Parathyroid adenoma (tissue), 2 donors: ENCODE measurements at regions not wholly inside any gene's neighbourhood (a gene's known extent, or its start where the extent isn't known, plus 50 kb on each side); places are given as distances from the start of the nearest gene placed in this dataset.
"Not testable (repeated sequence)": the region's sequence is repeated elsewhere in the genome, so short reads cannot be mapped to it uniquely, and the experiment has no call there.

Experiments used
- H2AFZ ChIP-seq: fragments of 300-600 bp; sonication (generic); one replicate; pipeline ENCODE4 v1.7.0; 2017; ENCODE audit warnings: antibody characterized with exemption, mild to moderate bottlenecking
- H3K27ac ChIP-seq: fragments of 300-600 bp; sonication (generic); one replicate; pipeline ENCODE4 v1.7.0; 2017
- H3K27me3 ChIP-seq: fragments of 300-600 bp; sonication (generic); one replicate; pipeline ENCODE4 v1.7.0; 2017; ENCODE audit warnings: low read length; ENCODE audit not compliant: control insufficient read depth, insufficient read depth
- H3K36me3 ChIP-seq: fragments of 300-600 bp; sonication (generic); one replicate; pipeline ENCODE4 v1.7.0; 2017; ENCODE audit warnings: low read length; ENCODE audit not compliant: control insufficient read depth, insufficient read depth
- H3K4me1 ChIP-seq: fragments of 300-600 bp; sonication (generic); one replicate; pipeline ENCODE4 v1.7.0; 2017; ENCODE audit warnings: control low read depth
- H3K4me2 ChIP-seq: fragments of 300-600 bp; sonication (generic); one replicate; pipeline ENCODE4 v1.7.0; 2017; ENCODE audit warnings: low read length
- H3K4me3 ChIP-seq: fragments of 300-600 bp; sonication (generic); one replicate; pipeline ENCODE4 v1.7.0; 2017; ENCODE audit warnings: low read depth, low read length
- H3K79me2 ChIP-seq: fragments of 300-600 bp; sonication (generic); one replicate; pipeline ENCODE4 v1.7.0; 2017; ENCODE audit warnings: control low read depth
- H3K9ac ChIP-seq: fragments of 300-600 bp; sonication (generic); one replicate; pipeline ENCODE4 v1.7.0; 2017; ENCODE audit warnings: mild to moderate bottlenecking
- H3K9me3 ChIP-seq: fragments of 300-600 bp; sonication (generic); one replicate; pipeline ENCODE4 v1.7.0; 2017; ENCODE audit warnings: low read length; ENCODE audit not compliant: control insufficient read depth
- CTCF ChIP-seq: fragments of 300-600 bp; sonication (generic); IDR thresholded peaks from one replicate; pipeline ENCODE4 v1.7.0; 2017; ENCODE audit warnings: antibody characterized with exemption, mild to moderate bottlenecking
- donor health status: primary hyperparathyroidism.

- Histone ChIP-seq H3K36me3 (no peaks in the 10 kb centered on the region), H3K79me2 (no peaks in the 10 kb centered on the region), H3K9ac (no peak overlapping the region), H3K27ac (no peak overlapping the region), H3K4me3 (no peak overlapping the region), H3K4me2 (no peak overlapping the region), H3K9me3 (no peaks in the 10 kb centered on the region), H3K4me1 (no peaks in the 10 kb centered on the region), H3K27me3 (no peaks in the 10 kb centered on the region), H2AFZ (no peak overlapping the region)
- no peak for TF ChIP-seq CTCF
These were observed 885.0 kb upstream of the EPHA5 start for GRCh38 chr4:66555301-66555700.

- H3K4me1 ChIP-seq: no peaks in the 10 kb centered on the region
- H3K4me2 ChIP-seq: no peak overlapping the region
- no peak overlapping the region for H3K9ac ChIP-seq
- H3K36me3 ChIP-seq: no peaks in the 10 kb centered on the region
- no peak overlapping the region for H2AFZ ChIP-seq
- no peaks in the 10 kb centered on the region for H3K79me2 ChIP-seq
- no peaks in the 10 kb centered on the region for H3K27me3 ChIP-seq
- no peak overlapping the region for H3K27ac ChIP-seq
- no peak overlapping the region for H3K4me3 ChIP-seq
- TF ChIP-seq CTCF: no peak
- H3K9me3 ChIP-seq: no peaks in the 10 kb centered on the region
These were observed 884.5 kb upstream of the EPHA5 start for GRCh38 chr4:66554826-66555225.

- H3K27me3 ChIP-seq, H3K79me2 ChIP-seq, H3K27ac ChIP-seq, H3K9ac ChIP-seq, H3K4me2 ChIP-seq, H3K4me1 ChIP-seq, H3K4me3 ChIP-seq, H3K9me3 ChIP-seq, H3K36me3 ChIP-seq, H2AFZ ChIP-seq: not testable (repeated sequence)
These were observed 875.0 kb upstream of the EPHA5 start for GRCh38 chr4:66545301-66545700.

GRCh38 chr4:66544281-66544680 is 874.0 kb upstream of the EPHA5 start:
- Histone ChIP-seq H3K4me3 (no peak overlapping the region), H2AFZ (no peak overlapping the region), H3K27ac (no peak overlapping the region), H3K9ac (no peak overlapping the region), H3K79me2 (no peaks in the 10 kb centered on the region), H3K9me3 (no peaks in the 10 kb centered on the region), H3K27me3 (no peaks in the 10 kb centered on the region), H3K36me3 (no peaks in the 10 kb centered on the region), H3K4me1 (no peaks in the 10 kb centered on the region), H3K4me2 (no peak overlapping the region)
- no peak for TF ChIP-seq CTCF

GRCh38 chr4:66539745-66540144 is 869.5 kb upstream of the EPHA5 start:
- Histone ChIP-seq H3K4me1 (no peaks in the 10 kb centered on the region), H3K27ac (no peak overlapping the region), H3K9me3 (no peaks in the 10 kb centered on the region), H3K79me2 (no peaks in the 10 kb centered on the region), H3K9ac (no peak overlapping the region), H3K27me3 (no peaks in the 10 kb centered on the region), H3K4me3 (no peak overlapping the region), H2AFZ (no peak overlapping the region), H3K4me2 (no peak overlapping the region), H3K36me3 (no peaks in the 10 kb centered on the region)
- no peak for TF ChIP-seq CTCF
